ENCODE measurements at regions not wholly inside any gene's neighbourhood (a gene's known extent, or its start where the extent isn't known, plus 50 kb on each side); places are given as distances from the start of the nearest gene placed in this dataset.

- Histone ChIP-seq H4K20me1 (ENCODE audit: insufficient read depth, low read length) (no peaks in the 10 kb centered on the region), H2AFZ (ENCODE audit: low read depth, low read length) (no peak overlapping the region), H3K9me3 (ENCODE audit: insufficient read depth, low read depth, low read length) (no peaks in the 10 kb centered on the region), H3K4me3 (ENCODE audit: insufficient read depth, low read depth, low read length) (no peak overlapping the region), H3K4me2 (ENCODE audit: low read length) (no peak overlapping the region), H3K9ac (ENCODE audit: low read length) (no peak overlapping the region), H3K36me3 (ENCODE audit: insufficient read depth, low read length) (no peaks in the 10 kb centered on the region), H3K27me3 (ENCODE audit: insufficient read depth, low read length) (peaks cover 14% of the 10 kb centered on the region), H3K79me2 (ENCODE audit: insufficient read depth, low read length) (no peaks in the 10 kb centered on the region), H3K27ac (ENCODE audit: low read depth, low read length) (no peak overlapping the region), H3K4me1 (ENCODE audit: insufficient read depth, low read length) (no peaks in the 10 kb centered on the region)
- Mint-ChIP-seq H3K27ac (ENCODE audit: unreplicated experiment) (no peak overlapping the region), H3K27me3 (ENCODE audit: low read depth, unreplicated experiment) (peaks cover 38% of the 10 kb centered on the region), H3K36me3 (ENCODE audit: low read depth, unreplicated experiment) (no peaks in the 10 kb centered on the region), H3K4me1 (ENCODE audit: low read depth, unreplicated experiment) (peaks cover 4% of the 10 kb centered on the region), H3K4me3 (ENCODE audit: unreplicated experiment) (no peak overlapping the region), H3K9me3 (ENCODE audit: unreplicated experiment) (peaks cover 3% of the 10 kb centered on the region)
- DNase-seq (ENCODE audit: low read depth) (no peak), FAIRE-seq (no peak)
- no peak for TF ChIP-seq CTCF (IDR thresholded peaks at IDR 0.05; ENCODE audit: insufficient read depth, low read depth, low read length)
- no peak for TF ChIP-seq EZH2 (IDR thresholded peaks at IDR 0.05; ENCODE audit: insufficient read depth, low read length)
These were observed 300.1 kb upstream of the PROK2 start for GRCh38 chr3:72085036-72085435.

GRCh38 chr3:72082776-72083462 lies 298.0 kb upstream of the PROK2 start:
- Histone ChIP-seq H3K4me1 (ENCODE audit: insufficient read depth, low read length) (no peaks in the 10 kb centered on the region), H3K79me2 (ENCODE audit: insufficient read depth, low read length) (no peaks in the 10 kb centered on the region), H3K9ac (ENCODE audit: low read length) (no peak overlapping the region), H4K20me1 (ENCODE audit: insufficient read depth, low read length) (no peaks in the 10 kb centered on the region), H3K4me2 (ENCODE audit: low read length) (no peak overlapping the region), H3K9me3 (ENCODE audit: insufficient read depth, low read depth, low read length) (no peaks in the 10 kb centered on the region), H3K36me3 (ENCODE audit: insufficient read depth, low read length) (no peaks in the 10 kb centered on the region), H3K4me3 (ENCODE audit: insufficient read depth, low read depth, low read length) (no peak overlapping the region), H3K27ac (ENCODE audit: low read depth, low read length) (no peak overlapping the region), H2AFZ (ENCODE audit: low read depth, low read length) (no peak overlapping the region), H3K27me3 (ENCODE audit: insufficient read depth, low read length) (peaks cover 18% of the 10 kb centered on the region)
- Mint-ChIP-seq H3K4me1 (ENCODE audit: low read depth, unreplicated experiment) (peaks cover 4% of the 10 kb centered on the region), H3K4me3 (ENCODE audit: unreplicated experiment) (no peak overlapping the region), H3K27me3 (ENCODE audit: low read depth, unreplicated experiment) (peaks cover 49% of the 10 kb centered on the region), H3K36me3 (ENCODE audit: low read depth, unreplicated experiment) (no peaks in the 10 kb centered on the region), H3K27ac (ENCODE audit: unreplicated experiment) (no peak overlapping the region), H3K9me3 (ENCODE audit: unreplicated experiment) (peaks cover 3% of the 10 kb centered on the region)
- FAIRE-seq (no peak), DNase-seq (ENCODE audit: low read depth) (no peak)
- no peak for TF ChIP-seq EZH2 (IDR thresholded peaks at IDR 0.05; ENCODE audit: insufficient read depth, low read length)
- no peak for TF ChIP-seq CTCF (IDR thresholded peaks at IDR 0.05; ENCODE audit: insufficient read depth, low read depth, low read length)

- H3K9me3 ChIP-seq (ENCODE audit: insufficient read depth, low read depth, low read length): no peaks in the 10 kb centered on the region
- no peaks in the 10 kb centered on the region for H4K20me1 ChIP-seq (ENCODE audit: insufficient read depth, low read length)
- no peaks in the 10 kb centered on the region for H3K4me1 ChIP-seq (ENCODE audit: insufficient read depth, low read length)
- Mint-ChIP-seq H3K9me3 (ENCODE audit: unreplicated experiment) (peaks cover 7% of the 10 kb centered on the region), H3K4me3 (ENCODE audit: unreplicated experiment) (no peak overlapping the region), H3K27ac (ENCODE audit: unreplicated experiment) (no peak overlapping the region), H3K36me3 (ENCODE audit: low read depth, unreplicated experiment) (peaks cover 2% of the 10 kb centered on the region), H3K4me1 (ENCODE audit: low read depth, unreplicated experiment) (peaks cover 4% of the 10 kb centered on the region), H3K27me3 (ENCODE audit: low read depth, unreplicated experiment) (peaks cover 49% of the 10 kb centered on the region)
- DNase-seq (ENCODE audit: low read depth) (peak; percentile 23), FAIRE-seq (no peak)
- H3K27me3 ChIP-seq (ENCODE audit: insufficient read depth, low read length): peaks cover 18% of the 10 kb centered on the region
- H3K36me3 ChIP-seq (ENCODE audit: insufficient read depth, low read length): no peaks in the 10 kb centered on the region
- no peak overlapping the region for H3K27ac ChIP-seq (ENCODE audit: low read depth, low read length)
- no peaks in the 10 kb centered on the region for H3K79me2 ChIP-seq (ENCODE audit: insufficient read depth, low read length)
- H3K9ac ChIP-seq (ENCODE audit: low read length): no peak overlapping the region
- no peak overlapping the region for H3K4me2 ChIP-seq (ENCODE audit: low read length)
- no peak for TF ChIP-seq EZH2 (IDR thresholded peaks at IDR 0.05; ENCODE audit: insufficient read depth, low read length)
- no peak overlapping the region for H2AFZ ChIP-seq (ENCODE audit: low read depth, low read length)
- no peak overlapping the region for H3K4me3 ChIP-seq (ENCODE audit: insufficient read depth, low read depth, low read length)
These were observed 297.3 kb upstream of the PROK2 start for GRCh38 chr3:72082186-72082715.

Data from astrocyte (in vitro differentiated cells and primary cell).